GM23248 (cell line): ENCODE measurements at regions not wholly inside any gene's neighbourhood (a gene's known extent, or its start where the extent isn't known, plus 50 kb on each side); places are given as distances from the start of the nearest gene placed in this dataset.

Source experiments
- EZH2 ChIP-seq: fragments of 200-600 bp; sonication (generic); IDR thresholded peaks from 2 replicates; pipeline ENCODE4 v1.6.1; 2018; ENCODE audit warnings: antibody characterized with exemption, mild to moderate bottlenecking; ENCODE audit not compliant: insufficient read depth, poor library complexity, severe bottlenecking
- EZH2phosphoT487 ChIP-seq: fragments of 200-600 bp; sonication (generic); IDR thresholded peaks from 2 replicates; pipeline ENCODE4 v1.6.1; 2018; ENCODE audit warnings: antibody characterized with exemption, moderate library complexity, mild to moderate bottlenecking, low read depth; ENCODE audit not compliant: insufficient read depth

- no peak for TF ChIP-seq EZH2
- TF ChIP-seq EZH2phosphoT487, result no peak
Measured at GRCh38 chr2:16037808-16038457, 97.6 kb downstream of the MYCN start.
